ENCODE measurements at regions not wholly inside any gene's neighbourhood (a gene's known extent, or its start where the extent isn't known, plus 50 kb on each side); places are given as distances from the start of the nearest gene placed in this dataset.
A peak's percentile ranks its signal among the peaks of the same experiment; 100 is the strongest.
"Not testable (repeated sequence)": the region's sequence is repeated elsewhere in the genome, so short reads cannot be mapped to it uniquely, and the experiment has no call there.

- Histone ChIP-seq H3K9me3 (replicated peaks; ENCODE audit: low read length) (no peaks in the 10 kb centered on the region), H3K4me2 (ENCODE audit: low read length) (peak overlapping the region; percentile 38)
These were observed 151.0 kb upstream of the NEBL start for GRCh38 chr10:21048068-21048467.

GRCh38 chr10:21047511-21047910 lies 150.4 kb upstream of the NEBL start:
- Histone ChIP-seq H3K4me2 (ENCODE audit: low read length) (peak overlapping the region; percentile 38), H3K36me3 (ENCODE audit: insufficient read depth, low read length) (no peaks in the 10 kb centered on the region), H3K4me1 (ENCODE audit: control insufficient read depth, insufficient read depth, low read length) (peaks cover 28% of the 10 kb centered on the region), H3K9ac (ENCODE audit: low read depth, low read length) (no peak overlapping the region), H3K4me3 (ENCODE audit: low read length) (no peak overlapping the region), H3K27me3 (ENCODE audit: control insufficient read depth, insufficient read depth, low read length) (no peaks in the 10 kb centered on the region), H3K9me3 (replicated peaks; ENCODE audit: low read length) (no peaks in the 10 kb centered on the region)

More at GRCh38 chr10:21048068-21048467, 151.0 kb upstream of the NEBL start:
- no peaks in the 10 kb centered on the region for H3K27me3 ChIP-seq (ENCODE audit: control insufficient read depth, insufficient read depth, low read length)
- H3K9ac ChIP-seq (ENCODE audit: low read depth, low read length) = no peak overlapping the region
- peaks cover 28% of the 10 kb centered on the region for H3K4me1 ChIP-seq (ENCODE audit: control insufficient read depth, insufficient read depth, low read length)
- no peak overlapping the region for H3K4me3 ChIP-seq (ENCODE audit: low read length)
- no peaks in the 10 kb centered on the region for H3K36me3 ChIP-seq (ENCODE audit: insufficient read depth, low read length)

- Histone ChIP-seq H3K27me3 (ENCODE audit: control insufficient read depth, insufficient read depth, low read length) (no peaks in the 10 kb centered on the region), H3K9ac (ENCODE audit: low read depth, low read length) (no peak overlapping the region), H3K4me3 (ENCODE audit: low read length) (no peak overlapping the region), H3K36me3 (ENCODE audit: insufficient read depth, low read length) (no peaks in the 10 kb centered on the region), H3K4me1 (ENCODE audit: control insufficient read depth, insufficient read depth, low read length) (peaks cover 28% of the 10 kb centered on the region), H3K4me2 (ENCODE audit: low read length) (peak overlapping the region; percentile 38), H3K9me3 (replicated peaks; ENCODE audit: low read length) (no peaks in the 10 kb centered on the region)
These were observed 150.0 kb upstream of the NEBL start for GRCh38 chr10:21047096-21047495.

GRCh38 chr10:21043044-21043443 lies 145.9 kb upstream of the NEBL start:
- H3K9me3 ChIP-seq (replicated peaks; ENCODE audit: low read length) = no peaks in the 10 kb centered on the region
- H3K4me3 ChIP-seq (ENCODE audit: low read length) = no peak overlapping the region
- H3K4me1 ChIP-seq (ENCODE audit: control insufficient read depth, insufficient read depth, low read length) = peaks cover 24% of the 10 kb centered on the region
- H3K4me2 ChIP-seq (ENCODE audit: low read length) = no peak overlapping the region
- H3K9ac ChIP-seq (ENCODE audit: low read depth, low read length) = no peak overlapping the region
- H3K36me3 ChIP-seq (ENCODE audit: insufficient read depth, low read length) = no peaks in the 10 kb centered on the region
- H3K27me3 ChIP-seq (ENCODE audit: control insufficient read depth, insufficient read depth, low read length) = no peaks in the 10 kb centered on the region

GRCh38 chr10:21042536-21042935 lies 145.4 kb upstream of the NEBL start:
- Histone ChIP-seq H3K36me3 (ENCODE audit: insufficient read depth, low read length) (no peaks in the 10 kb centered on the region), H3K9ac (ENCODE audit: low read depth, low read length) (no peak overlapping the region), H3K4me2 (ENCODE audit: low read length) (no peak overlapping the region), H3K9me3 (replicated peaks; ENCODE audit: low read length) (no peaks in the 10 kb centered on the region), H3K4me1 (ENCODE audit: control insufficient read depth, insufficient read depth, low read length) (peaks cover 19% of the 10 kb centered on the region), H3K4me3 (ENCODE audit: low read length) (no peak overlapping the region), H3K27me3 (ENCODE audit: control insufficient read depth, insufficient read depth, low read length) (no peaks in the 10 kb centered on the region)

GRCh38 chr10:21041763-21042458 lies 144.8 kb upstream of the NEBL start:
- Histone ChIP-seq H3K27me3 (ENCODE audit: control insufficient read depth, insufficient read depth, low read length) (no peaks in the 10 kb centered on the region), H3K4me1 (ENCODE audit: control insufficient read depth, insufficient read depth, low read length) (peaks cover 13% of the 10 kb centered on the region), H3K4me3 (ENCODE audit: low read length) (no peak overlapping the region), H3K4me2 (ENCODE audit: low read length) (no peak overlapping the region), H3K36me3 (ENCODE audit: insufficient read depth, low read length) (no peaks in the 10 kb centered on the region), H3K9ac (ENCODE audit: low read depth, low read length) (no peak overlapping the region), H3K9me3 (replicated peaks; ENCODE audit: low read length) (no peaks in the 10 kb centered on the region)

- Histone ChIP-seq H3K4me1 (ENCODE audit: control insufficient read depth, insufficient read depth, low read length) (peaks cover 4% of the 10 kb centered on the region), H3K9ac (ENCODE audit: low read depth, low read length) (no peak overlapping the region), H3K36me3 (ENCODE audit: insufficient read depth, low read length) (no peaks in the 10 kb centered on the region), H3K9me3 (replicated peaks; ENCODE audit: low read length) (no peaks in the 10 kb centered on the region), H3K4me2 (ENCODE audit: low read length) (no peak overlapping the region), H3K27me3 (ENCODE audit: control insufficient read depth, insufficient read depth, low read length) (no peaks in the 10 kb centered on the region), H3K4me3 (ENCODE audit: low read length) (no peak overlapping the region)
These were observed 142.6 kb upstream of the NEBL start for GRCh38 chr10:21039721-21040120.

GRCh38 chr10:21036757-21037156 lies 139.6 kb upstream of the NEBL start:
- H3K4me3 ChIP-seq (ENCODE audit: low read length) = no peak overlapping the region
- no peak overlapping the region for H3K9ac ChIP-seq (ENCODE audit: low read depth, low read length)
- no peak overlapping the region for H3K4me2 ChIP-seq (ENCODE audit: low read length)
- H3K9me3 ChIP-seq (replicated peaks; ENCODE audit: low read length) = no peaks in the 10 kb centered on the region
- H3K4me1 ChIP-seq (ENCODE audit: control insufficient read depth, insufficient read depth, low read length) = no peaks in the 10 kb centered on the region
- H3K36me3 ChIP-seq (ENCODE audit: insufficient read depth, low read length) = no peaks in the 10 kb centered on the region
- no peaks in the 10 kb centered on the region for H3K27me3 ChIP-seq (ENCODE audit: control insufficient read depth, insufficient read depth, low read length)

- H3K27me3 ChIP-seq (ENCODE audit: control insufficient read depth, insufficient read depth, low read length); H3K4me3 ChIP-seq (ENCODE audit: low read length); H3K4me1 ChIP-seq (ENCODE audit: control insufficient read depth, insufficient read depth, low read length); H3K4me2 ChIP-seq (ENCODE audit: low read length); H3K36me3 ChIP-seq (ENCODE audit: insufficient read depth, low read length); H3K9me3 ChIP-seq (replicated peaks; ENCODE audit: low read length); H3K9ac ChIP-seq (ENCODE audit: low read depth, low read length): not testable (repeated sequence)
These were observed 137.7 kb upstream of the NEBL start for GRCh38 chr10:21034770-21035169.

GRCh38 chr10:21034241-21034640 lies 137.1 kb upstream of the NEBL start:
- no peaks in the 10 kb centered on the region for H3K36me3 ChIP-seq (ENCODE audit: insufficient read depth, low read length)
- no peak overlapping the region for H3K4me3 ChIP-seq (ENCODE audit: low read length)
- no peak overlapping the region for H3K4me2 ChIP-seq (ENCODE audit: low read length)
- H3K27me3 ChIP-seq (ENCODE audit: control insufficient read depth, insufficient read depth, low read length) = no peaks in the 10 kb centered on the region
- no peak overlapping the region for H3K9ac ChIP-seq (ENCODE audit: low read depth, low read length)
- no peaks in the 10 kb centered on the region for H3K9me3 ChIP-seq (replicated peaks; ENCODE audit: low read length)
- peaks cover 6% of the 10 kb centered on the region for H3K4me1 ChIP-seq (ENCODE audit: control insufficient read depth, insufficient read depth, low read length)

- Histone ChIP-seq H3K9ac (ENCODE audit: low read depth, low read length) (no peak overlapping the region), H3K27me3 (ENCODE audit: control insufficient read depth, insufficient read depth, low read length) (no peaks in the 10 kb centered on the region), H3K4me3 (ENCODE audit: low read length) (no peak overlapping the region), H3K4me1 (ENCODE audit: control insufficient read depth, insufficient read depth, low read length) (peaks cover 6% of the 10 kb centered on the region), H3K4me2 (ENCODE audit: low read length) (no peak overlapping the region), H3K36me3 (ENCODE audit: insufficient read depth, low read length) (no peaks in the 10 kb centered on the region), H3K9me3 (replicated peaks; ENCODE audit: low read length) (no peaks in the 10 kb centered on the region)
These were observed 135.6 kb upstream of the NEBL start for GRCh38 chr10:21032587-21033319.
